Transverse colon (tissue), 4 donors: ENCODE measurements at regions not wholly inside any gene's neighbourhood (a gene's known extent, or its start where the extent isn't known, plus 50 kb on each side); places are given as distances from the start of the nearest gene placed in this dataset.
"Not testable (repeated sequence)": the region's sequence is repeated elsewhere in the genome, so short reads cannot be mapped to it uniquely, and the experiment has no call there.

Experiments
- DNase-seq: peaks from one replicate; pipeline ENCODE4 v3.0.0-alpha.2; 2019
- H3K27ac ChIP-seq, 4 donors: fragments of 200-600 bp; sonication (generic); 2 replicates each; pipeline ENCODE4 v1.5.1; 2016 to 2018; ENCODE audit warnings: inconsistent platforms in 4 of 4
- H3K27me3 ChIP-seq: fragments of 200-600 bp; sonication (generic); 2 replicates; pipeline ENCODE4 v1.5.1; 2017; ENCODE audit warnings: inconsistent platforms
- H3K36me3 ChIP-seq, 4 donors: fragments of 200-600 bp; sonication (generic); 2 replicates each; pipeline ENCODE4 v1.5.1; 2017 to 2019; ENCODE audit warnings: inconsistent platforms in 4 of 4
- H3K4me1 ChIP-seq, 4 donors: fragments of 200-600 bp; sonication (generic); 2 replicates each; pipeline ENCODE4 v1.5.1; 2017 to 2020; ENCODE audit warnings: inconsistent platforms in 4 of 4
- H3K4me3 ChIP-seq, 4 donors: fragments of 200-600 bp; sonication (generic); 1 replicate in 1 of 4; 2 replicates in 3 of 4; pipeline versions ENCODE4 v1.5.1 to v1.6.1; 2017 to 2019; ENCODE audit warnings: inconsistent platforms in 4 of 4
- H3K9me3 ChIP-seq, 2 donors: fragments of 200-600 bp; sonication (generic); 2 replicates each; pipeline ENCODE4 v1.5.1; 2017 to 2019; ENCODE audit warnings: inconsistent platforms in 2 of 2
- EP300 ChIP-seq: sonication (generic); formaldehyde crosslinking; IDR thresholded peaks from one replicate; pipeline ENCODE4 v1.6.1; 2017; ENCODE audit warnings: antibody characterized with exemption, low read depth
- POLR2A ChIP-seq: fragments of 450-650 bp; IDR thresholded peaks from one replicate; pipeline ENCODE4 v1.6.1; 2016; ENCODE audit warnings: antibody characterized with exemption, mild to moderate bottlenecking, moderate library complexity
- POLR2AphosphoS5 ChIP-seq, 3 donors: sonication (generic); formaldehyde crosslinking; IDR thresholded peaks; one replicate each; pipeline ENCODE4 v1.6.1; 2016; ENCODE audit warnings: antibody characterized with exemption in 3 of 3
- WGBS, 2 donors: methylation state at CpG; one replicate each; pipeline ENCODE4 v1.1.5; 2018; ENCODE audit warnings: low coverage in 1 of 2; 5-methylcytosine and 5-hydroxymethylcytosine counted together
- in situ Hi-C, 4 donors: fragments of 200-750 bp; cut with MboI; loops; one replicate each; pipeline versions ENCODE4 v1.15.0 to v1.15.1; 2017; ENCODE audit warnings: low sequenced_read_pairs in 3 of 4, low pct_ligation_motif_present in 1 of 4, low pct_unique_long_range_greater_than_20kb in 1 of 4
- intact Hi-C: fragments of 100-400 bp; cut with DNase I; formaldehyde crosslinking; loops from one replicate; pipeline ENCODE4 v1.15.1; 2023; ENCODE audit warnings: low total_unique reads
- TF ChIP-seq, protein P1 (sequence below), 5 experiments: fragments of 200-600 bp in 3 of 5; fragments of 450-650 bp in 2 of 5; sonication (generic) in 3 of 5; IDR thresholded peaks; 1 replicate in 2 of 5; 2 replicates in 3 of 5; pipeline ENCODE4 v1.5.1; 2016 to 2017; ENCODE audit warnings: antibody characterized with exemption in 5 of 5, inconsistent platforms in 3 of 5, mild to moderate bottlenecking in 2 of 5, moderate library complexity in 1 of 5

DNA sequence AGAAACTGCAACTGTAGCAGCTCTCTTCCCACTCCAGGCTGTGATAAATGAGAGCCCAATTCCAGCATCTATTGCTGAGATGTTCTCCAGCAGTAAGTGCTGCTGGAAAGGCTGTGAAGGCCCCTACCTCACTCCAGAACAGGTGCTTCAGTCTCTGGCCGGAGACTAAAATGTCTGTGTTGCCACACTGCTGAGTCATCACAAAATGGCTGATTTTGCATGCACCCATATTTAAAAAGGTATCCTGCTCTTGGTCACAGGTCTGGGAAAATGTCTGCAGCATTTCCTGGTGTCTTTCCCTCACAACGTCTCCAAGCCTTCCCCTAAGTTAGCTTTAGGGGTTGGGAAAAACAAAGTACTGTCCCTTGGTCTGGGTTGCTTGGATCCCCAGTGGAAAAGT, 95.1 kb downstream of the TPBG start:
- 68% methylated on average over 2 of the region's 2 CpGs; no CpG with 5 or more reads in 1 of the 2 donors for WGBS, 2 donors
- DNase-seq = no peak
- Histone ChIP-seq H3K4me1 (no peaks in the 10 kb centered on the region), H3K4me3 (no peak overlapping the region), H3K27ac (no peak overlapping the region), H3K36me3 (no peaks in the 10 kb centered on the region), H3K9me3 (peaks cover 4 to 10% of the 10 kb centered on the region in 2 donors), H3K27me3 (no peaks in the 10 kb centered on the region)
- in situ Hi-C loops = no loop called here
- intact Hi-C loops = loop anchor here (10.0 kb wide), 1 partner anchor 546 kb away; no protein-coding TSS in a partner anchor
- TF ChIP-seq POLR2A = no peak
- TF ChIP-seq, protein P1, sequence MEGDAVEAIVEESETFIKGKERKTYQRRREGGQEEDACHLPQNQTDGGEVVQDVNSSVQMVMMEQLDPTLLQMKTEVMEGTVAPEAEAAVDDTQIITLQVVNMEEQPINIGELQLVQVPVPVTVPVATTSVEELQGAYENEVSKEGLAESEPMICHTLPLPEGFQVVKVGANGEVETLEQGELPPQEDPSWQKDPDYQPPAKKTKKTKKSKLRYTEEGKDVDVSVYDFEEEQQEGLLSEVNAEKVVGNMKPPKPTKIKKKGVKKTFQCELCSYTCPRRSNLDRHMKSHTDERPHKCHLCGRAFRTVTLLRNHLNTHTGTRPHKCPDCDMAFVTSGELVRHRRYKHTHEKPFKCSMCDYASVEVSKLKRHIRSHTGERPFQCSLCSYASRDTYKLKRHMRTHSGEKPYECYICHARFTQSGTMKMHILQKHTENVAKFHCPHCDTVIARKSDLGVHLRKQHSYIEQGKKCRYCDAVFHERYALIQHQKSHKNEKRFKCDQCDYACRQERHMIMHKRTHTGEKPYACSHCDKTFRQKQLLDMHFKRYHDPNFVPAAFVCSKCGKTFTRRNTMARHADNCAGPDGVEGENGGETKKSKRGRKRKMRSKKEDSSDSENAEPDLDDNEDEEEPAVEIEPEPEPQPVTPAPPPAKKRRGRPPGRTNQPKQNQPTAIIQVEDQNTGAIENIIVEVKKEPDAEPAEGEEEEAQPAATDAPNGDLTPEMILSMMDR (IDR thresholded peaks at IDR 0.05) = no peak
- no peak for TF ChIP-seq EP300
- no peak for TF ChIP-seq POLR2AphosphoS5 (IDR thresholded peaks at IDR 0.05)

DNA sequence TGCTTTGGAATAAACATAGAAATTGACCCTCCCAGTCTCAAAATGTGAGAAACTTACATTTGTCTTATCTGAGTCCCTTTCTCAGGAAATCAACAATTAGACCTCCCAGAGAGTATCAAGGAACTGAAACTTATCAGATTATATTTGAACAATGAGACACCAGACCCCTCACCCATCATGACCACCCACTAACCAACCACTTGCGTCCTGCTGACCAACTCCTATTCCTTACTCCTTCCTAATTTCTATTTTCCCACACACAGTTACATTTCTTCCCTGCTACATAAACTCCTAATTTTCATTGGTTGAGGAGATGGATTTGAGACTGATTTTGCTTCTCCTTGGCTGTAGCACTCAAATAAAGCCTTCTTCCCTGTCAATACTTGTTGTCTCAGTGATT, 97.9 kb downstream of the TPBG start:
- intact Hi-C loops = no loop called here
- TF ChIP-seq, protein P1 (IDR thresholded peaks at IDR 0.05) = no peak
- no peak for TF ChIP-seq POLR2AphosphoS5 (IDR thresholded peaks at IDR 0.05)
- no peak for TF ChIP-seq POLR2A
- TF ChIP-seq EP300 = no peak
- Histone ChIP-seq H3K9me3 (peaks cover 4 to 7% of the 10 kb centered on the region in 2 donors), H3K4me1 (no peaks in the 10 kb centered on the region), H3K27me3 (no peaks in the 10 kb centered on the region), H3K27ac (no peak overlapping the region), H3K36me3 (no peaks in the 10 kb centered on the region), H3K4me3 (no peak overlapping the region)
- in situ Hi-C loops = no loop called here
- DNase-seq = no peak
- 94 to 100% methylated on average over 1 of the region's 1 CpG for WGBS, 2 donors

DNA sequence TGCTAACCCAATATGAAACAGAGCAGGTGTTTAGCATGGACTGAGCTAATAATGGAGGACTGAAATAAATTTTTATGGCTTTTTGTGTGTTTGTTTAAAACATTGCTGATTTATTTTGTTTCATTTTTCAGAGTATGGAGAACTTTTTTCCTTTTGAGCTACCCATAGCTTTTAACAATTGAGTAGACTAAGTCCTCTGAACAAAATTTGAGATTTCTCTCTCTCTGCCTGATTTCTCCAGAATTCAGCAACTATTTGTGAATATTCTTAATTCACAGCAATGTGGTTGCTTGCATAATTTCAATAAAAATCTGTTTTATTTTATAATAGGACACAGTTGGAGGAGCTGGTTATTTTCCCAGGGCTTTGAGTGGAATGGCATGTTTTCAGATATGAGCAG, 103.7 kb downstream of the TPBG start:
- intact Hi-C loops (no loop called here), in situ Hi-C loops (no loop called here)
- Histone ChIP-seq H3K9me3 (peaks cover 0 to 4% of the 10 kb centered on the region in 2 donors), H3K4me3 (no peak overlapping the region), H3K27me3 (no peaks in the 10 kb centered on the region), H3K27ac (no peak overlapping the region), H3K4me1 (no peaks in the 10 kb centered on the region), H3K36me3 (no peaks in the 10 kb centered on the region)
- DNase-seq = no peak
- TF ChIP-seq POLR2A = no peak
- TF ChIP-seq POLR2AphosphoS5 (IDR thresholded peaks at IDR 0.05) = no peak
- TF ChIP-seq, protein P1 (IDR thresholded peaks at IDR 0.05) = no peak
- TF ChIP-seq EP300 = no peak

DNA sequence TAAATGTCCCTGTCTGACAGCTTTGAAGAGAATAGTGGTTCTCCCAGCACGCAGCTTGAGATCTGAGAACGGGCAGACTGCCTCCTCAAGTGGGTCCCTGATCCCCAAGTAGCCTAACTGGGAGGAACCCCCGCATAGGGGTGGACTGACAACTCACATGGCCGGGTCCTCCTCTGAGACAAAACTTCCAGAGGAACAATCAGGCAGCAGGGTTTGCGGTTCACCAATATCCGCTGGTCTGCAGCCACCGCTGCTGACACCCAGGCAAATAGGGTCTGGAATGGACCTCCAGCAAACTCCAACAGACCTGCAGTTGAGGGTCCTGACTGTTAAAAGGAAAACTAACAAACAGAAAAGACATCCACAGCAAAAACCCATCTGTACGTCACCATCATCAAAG, 106.5 kb downstream of the TPBG start:
- H3K27ac ChIP-seq, intact Hi-C loops, H3K4me1 ChIP-seq, DNase-seq, H3K4me3 ChIP-seq, H3K9me3 ChIP-seq, H3K27me3 ChIP-seq, H3K36me3 ChIP-seq, in situ Hi-C loops: not testable (repeated sequence)
- WGBS, 2 donors = 80 to 92% methylated on average over 1 to 7 of the region's 8 CpGs

DNA sequence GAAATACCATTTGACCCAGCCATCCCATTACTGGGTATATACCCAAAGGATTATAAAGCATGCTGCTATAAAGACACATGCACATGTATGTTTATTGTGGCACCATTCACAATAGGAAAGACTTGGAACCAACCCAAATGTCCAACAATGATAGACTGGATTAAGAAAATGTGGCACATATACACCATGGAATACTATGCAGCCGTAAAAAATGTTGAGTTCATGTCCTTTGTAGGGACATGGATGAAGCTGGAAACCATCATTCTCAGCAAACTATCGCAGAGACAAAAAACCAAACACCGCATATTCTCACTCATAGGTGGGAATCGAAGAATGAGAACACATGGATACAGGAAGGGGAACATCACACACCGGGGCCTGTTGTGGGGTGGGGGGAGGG, 111.5 kb downstream of the TPBG start:
- H3K4me3 ChIP-seq, in situ Hi-C loops, H3K9me3 ChIP-seq, H3K4me1 ChIP-seq, intact Hi-C loops, H3K27ac ChIP-seq, H3K27me3 ChIP-seq, H3K36me3 ChIP-seq, DNase-seq: not testable (repeated sequence)
- 85 to 90% methylated on average over 3 to 5 of the region's 5 CpGs for WGBS, 2 donors
